CD4-positive, alpha-beta T cell treated with Interleukin-10 for 1 hour (primary cell): ENCODE measurements at regions not wholly inside any gene's neighbourhood (a gene's known extent, or its start where the extent isn't known, plus 50 kb on each side); places are given as distances from the start of the nearest gene placed in this dataset.

ENCODE experiments used
- DNase-seq: peaks from one replicate; pipeline ENCODE4 v3.0.0-alpha.2; 2020

GRCh38 chr6:91569071-91569470, 982.2 kb upstream of the MAP3K7 start:
- DNase-seq: no peak

GRCh38 chr6:91566467-91566866, 979.6 kb upstream of the MAP3K7 start:
- DNase-seq: no peak

- no peak for DNase-seq
Observed at GRCh38 chr6:91565207-91565606, 978.3 kb upstream of the MAP3K7 start.

- DNase-seq: no peak
Observed at GRCh38 chr6:91562955-91563354, 976.1 kb upstream of the MAP3K7 start.

- no peak for DNase-seq
Observed at GRCh38 chr6:91560409-91560808, 973.5 kb upstream of the MAP3K7 start.

GRCh38 chr6:91540902-91541301, 954.0 kb upstream of the MAP3K7 start:
- DNase-seq: no peak

GRCh38 chr6:91539456-91539855, 952.6 kb upstream of the MAP3K7 start:
- DNase-seq: no peak

GRCh38 chr6:91538622-91539021, 951.8 kb upstream of the MAP3K7 start:
- DNase-seq: no peak

- DNase-seq: no peak
Observed at GRCh38 chr6:91534614-91535013, 947.7 kb upstream of the MAP3K7 start.

GRCh38 chr6:91523511-91523910, 936.6 kb upstream of the MAP3K7 start:
- DNase-seq: no peak

- DNase-seq: no peak
Observed at GRCh38 chr6:91521999-91522398, 935.1 kb upstream of the MAP3K7 start.

- DNase-seq: no peak
Observed at GRCh38 chr6:91509711-91510110, 922.8 kb upstream of the MAP3K7 start.

- DNase-seq: no peak
Observed at GRCh38 chr6:91509039-91509438, 922.2 kb upstream of the MAP3K7 start.

GRCh38 chr6:91506509-91506908, 919.6 kb upstream of the MAP3K7 start:
- DNase-seq: no peak

GRCh38 chr6:91505199-91505598, 918.3 kb upstream of the MAP3K7 start:
- DNase-seq: no peak

- no peak for DNase-seq
Observed at GRCh38 chr6:91501930-91502329, 915.1 kb upstream of the MAP3K7 start.

- no peak for DNase-seq
Observed at GRCh38 chr6:91500689-91501303, 913.9 kb upstream of the MAP3K7 start.

- DNase-seq: no peak
Observed at GRCh38 chr6:91498576-91498975, 911.7 kb upstream of the MAP3K7 start.

GRCh38 chr6:91497770-91498169, 910.9 kb upstream of the MAP3K7 start:
- DNase-seq: no peak

GRCh38 chr6:91490671-91491301, 903.9 kb upstream of the MAP3K7 start:
- no peak for DNase-seq

GRCh38 chr6:91487696-91488392, 901.0 kb upstream of the MAP3K7 start:
- DNase-seq: no peak

- DNase-seq: no peak
Observed at GRCh38 chr6:91486200-91486599, 899.3 kb upstream of the MAP3K7 start.

GRCh38 chr6:91485047-91485446, 898.2 kb upstream of the MAP3K7 start:
- no peak for DNase-seq

- no peak for DNase-seq
Observed at GRCh38 chr6:91483415-91484105, 896.7 kb upstream of the MAP3K7 start.
